H9 (cell line): ENCODE measurements at regions not wholly inside any gene's neighbourhood (a gene's known extent, or its start where the extent isn't known, plus 50 kb on each side); places are given as distances from the start of the nearest gene placed in this dataset.
"Not testable (repeated sequence)": the region's sequence is repeated elsewhere in the genome, so short reads cannot be mapped to it uniquely, and the experiment has no call there.

ENCODE experiments used
- DNase-seq: peaks from one replicate; pipeline ENCODE4 v3.0.0-alpha.2; 2017
- H2AFZ ChIP-seq: one replicate; pipeline ENCODE4 v1.6.1; 2013; ENCODE audit warnings: mild to moderate bottlenecking, low read length, control low read depth, moderate library complexity
- H2AK5ac ChIP-seq: 2 replicates; pipeline ENCODE4 v1.6.1; 2013; ENCODE audit warnings: low read length, control low read depth, mixed read lengths; ENCODE audit not compliant: insufficient read length
- H2BK120ac ChIP-seq: one replicate; pipeline ENCODE4 v1.6.1; 2013; ENCODE audit warnings: low read depth, mild to moderate bottlenecking, low read length, control low read depth, inconsistent platforms; ENCODE audit not compliant: poor library complexity, severe bottlenecking
- H2BK12ac ChIP-seq: 2 replicates; pipeline ENCODE4 v1.6.1; 2013; ENCODE audit warnings: low read length, control low read depth, mixed read lengths, low read depth; ENCODE audit not compliant: insufficient read length
- H2BK15ac ChIP-seq: 2 replicates; pipeline ENCODE4 v1.6.1; 2013; ENCODE audit warnings: low read depth, low read length, control low read depth
- H2BK20ac ChIP-seq: one replicate; pipeline ENCODE4 v1.6.1; 2013; ENCODE audit warnings: low read depth, mild to moderate bottlenecking, low read length, control low read depth, inconsistent platforms; ENCODE audit not compliant: poor library complexity, severe bottlenecking
- H2BK5ac ChIP-seq: 2 replicates; pipeline ENCODE4 v1.6.1; 2013; ENCODE audit warnings: low read length, control low read depth, mixed read lengths; ENCODE audit not compliant: insufficient read length
- H3K14ac ChIP-seq: 2 replicates; pipeline ENCODE4 v1.6.1; 2013; ENCODE audit warnings: low read length, control low read depth; ENCODE audit not compliant: insufficient read depth
- H3K18ac ChIP-seq: 2 replicates; pipeline ENCODE4 v1.6.1; 2013; ENCODE audit warnings: low read depth, mild to moderate bottlenecking, mixed read lengths, low read length, control low read depth; ENCODE audit not compliant: insufficient read length
- H3K23ac ChIP-seq: 2 replicates; pipeline ENCODE4 v1.6.1; 2013; ENCODE audit warnings: low read length, control low read depth, mixed read lengths, low read depth; ENCODE audit not compliant: insufficient read length
- H3K23me2 ChIP-seq: 2 replicates; pipeline ENCODE4 v1.6.1; 2013; ENCODE audit warnings: low read depth, mild to moderate bottlenecking, mixed read lengths, low read length, control low read depth; ENCODE audit not compliant: insufficient read length, poor library complexity, severe bottlenecking
- H3K27ac ChIP-seq: 2 replicates; pipeline ENCODE4 v1.5.1; 2013; ENCODE audit warnings: low read length, control low read depth, mixed read lengths, low read depth; ENCODE audit not compliant: insufficient read length
- H3K27me3 ChIP-seq: 2 replicates; pipeline ENCODE4 v1.6.1; 2013; ENCODE audit warnings: low read length, control low read depth, inconsistent platforms; ENCODE audit not compliant: insufficient read depth
- H3K4ac ChIP-seq: 2 replicates; pipeline ENCODE4 v1.6.1; 2013; ENCODE audit warnings: low read depth, mild to moderate bottlenecking, control low read depth, inconsistent platforms, low read length, moderate library complexity
- H3K4me1 ChIP-seq: 2 replicates; pipeline ENCODE4 v1.6.1; 2013; ENCODE audit warnings: low read length, control low read depth, inconsistent platforms; ENCODE audit not compliant: insufficient read depth
- H3K4me2 ChIP-seq: 2 replicates; pipeline ENCODE4 v1.6.1; 2013; ENCODE audit warnings: low read length, control low read depth, mixed read lengths; ENCODE audit not compliant: insufficient read length, insufficient read depth
- H3K56ac ChIP-seq: 2 replicates; pipeline ENCODE4 v1.6.1; 2013; ENCODE audit warnings: low read depth, mild to moderate bottlenecking, mixed read lengths, low read length, control low read depth; ENCODE audit not compliant: insufficient read length
- H3K79me1 ChIP-seq: 2 replicates; pipeline ENCODE4 v1.6.1; 2013; ENCODE audit warnings: low read depth, mild to moderate bottlenecking, moderate library complexity, low read length, control low read depth, inconsistent platforms; ENCODE audit not compliant: insufficient read depth, poor library complexity, severe bottlenecking
- H3K79me2 ChIP-seq: 2 replicates; pipeline ENCODE4 v1.6.1; 2013; ENCODE audit warnings: low read length, control low read depth, inconsistent platforms; ENCODE audit not compliant: insufficient read depth
- H3K9ac ChIP-seq: 2 replicates; pipeline ENCODE4 v1.6.1; 2013; ENCODE audit warnings: low read length, control low read depth, mixed read lengths; ENCODE audit not compliant: insufficient read length; ENCODE audit errors: extremely low read depth
- H3K9me3 ChIP-seq: one replicate; pipeline ENCODE4 v1.6.1; 2013; ENCODE audit warnings: low read depth, low read length, inconsistent platforms; ENCODE audit not compliant: control insufficient read depth
- H3T11ph ChIP-seq: one replicate; pipeline ENCODE4 v1.6.1; 2013; ENCODE audit warnings: mild to moderate bottlenecking, low read length, control low read depth, inconsistent platforms
- H4K20me1 ChIP-seq: one replicate; pipeline ENCODE4 v1.6.1; 2013; ENCODE audit not compliant: control insufficient read depth, insufficient read length, insufficient read depth
- H4K5ac ChIP-seq: 2 replicates; pipeline ENCODE4 v1.6.1; 2013; ENCODE audit warnings: low read depth, mild to moderate bottlenecking, mixed read lengths, low read length, control low read depth; ENCODE audit not compliant: insufficient read length
- H4K8ac ChIP-seq: replicated peaks from 2 replicates; pipeline ENCODE4 v1.6.1; 2013; ENCODE audit warnings: low read length, control low read depth, mixed read lengths, low read depth; ENCODE audit not compliant: insufficient read length
- H4K91ac ChIP-seq: 2 replicates; pipeline ENCODE4 v1.6.1; 2013; ENCODE audit warnings: low read depth, mild to moderate bottlenecking, moderate library complexity, mixed read lengths, low read length, control low read depth; ENCODE audit not compliant: insufficient read length
- H3K27ac Mint-ChIP-seq, 3 experiments: 2 replicates in 2 of 3; 3 replicates in 1 of 3; pipeline ENCODE4 v1.8.0; 2020 to 2021; ENCODE audit warnings: mixed read lengths in 3 of 3, mild to moderate bottlenecking in 1 of 3, moderate library complexity in 1 of 3
- H3K27me3 Mint-ChIP-seq: 2 replicates; pipeline ENCODE4 v1.8.0; 2021; ENCODE audit warnings: low read depth, mild to moderate bottlenecking, moderate library complexity, mixed read lengths
- H3K36me3 Mint-ChIP-seq, 3 experiments: 2 replicates in 2 of 3; 3 replicates in 1 of 3; pipeline ENCODE4 v1.8.0; 2020 to 2021; ENCODE audit warnings: low read depth in 3 of 3, mixed read lengths in 3 of 3; ENCODE audit not compliant: insufficient read depth in 1 of 3
- H3K4me1 Mint-ChIP-seq, 2 experiments: 2 replicates each; pipeline ENCODE4 v1.8.0; 2020; ENCODE audit warnings: mixed read lengths in 2 of 2
- H3K4me3 Mint-ChIP-seq, 2 experiments: 2 replicates in 1 of 2; 3 replicates in 1 of 2; pipeline ENCODE4 v1.8.0; 2020 to 2021; ENCODE audit warnings: mild to moderate bottlenecking in 2 of 2, mixed read lengths in 2 of 2, moderate library complexity in 1 of 2
- H3K9me3 Mint-ChIP-seq, 2 experiments: 2 replicates in 1 of 2; 3 replicates in 1 of 2; pipeline ENCODE4 v1.8.0; 2020; ENCODE audit warnings: mild to moderate bottlenecking in 2 of 2, mixed read lengths in 2 of 2, moderate library complexity in 1 of 2
- WGBS: extraction: QIAGEN DNeasy Blood & Tissue Kit; methylation state at CpG from one replicate; pipeline ENCODE4 v1.1.7; 2013; ENCODE audit warnings: missing lambda C conversion rate, low lambda C conversion rate, mixed read lengths; ENCODE audit not compliant: insufficient read length; ENCODE audit errors: extremely low coverage; 5-methylcytosine and 5-hydroxymethylcytosine counted together

DNA sequence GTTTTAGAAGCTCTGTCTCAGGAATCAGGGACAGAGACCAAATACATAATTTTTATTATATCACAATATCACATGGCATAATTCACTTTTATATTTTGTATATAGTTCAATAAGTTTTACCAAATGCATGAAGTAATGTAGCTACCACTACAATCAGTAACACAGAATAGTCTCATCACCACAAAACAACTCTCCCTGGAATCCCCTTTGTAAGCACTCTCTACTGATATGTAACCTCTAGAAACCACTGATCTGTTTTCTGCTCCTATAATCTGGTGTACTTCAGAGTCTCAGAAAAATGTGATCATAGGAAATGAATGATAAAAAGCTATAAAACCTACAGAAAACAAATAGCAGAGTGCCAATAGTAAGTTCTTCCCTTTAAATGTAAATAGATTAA is 1465.9 kb downstream of the SPATA31A7 start:
- H4K5ac ChIP-seq = not testable (repeated sequence)

GRCh38 chr9:62662733-62663507 is 1473.1 kb downstream of the SPATA31A7 start:
- WGBS = no CpG with 5 or more reads among the region's 9 CpGs
- H4K8ac ChIP-seq, H3K4me2 ChIP-seq, H3K9ac ChIP-seq, H3K4ac ChIP-seq, H3K4me1 Mint-ChIP-seq, H2BK5ac ChIP-seq, H3K36me3 Mint-ChIP-seq, H3K14ac ChIP-seq, H3K27ac ChIP-seq, H3K9me3 Mint-ChIP-seq, H3K79me1 ChIP-seq, H3K27me3 Mint-ChIP-seq, H3K23ac ChIP-seq, H3K27me3 ChIP-seq, H3K79me2 ChIP-seq, H4K20me1 ChIP-seq, DNase-seq, H3K18ac ChIP-seq, H3T11ph ChIP-seq, H3K9me3 ChIP-seq, H3K4me1 ChIP-seq, H2BK12ac ChIP-seq, H3K56ac ChIP-seq, H3K27ac Mint-ChIP-seq, H2BK120ac ChIP-seq, H3K23me2 ChIP-seq, H3K4me3 Mint-ChIP-seq, H4K5ac ChIP-seq, H2AK5ac ChIP-seq, H2BK20ac ChIP-seq, H2BK15ac ChIP-seq, H4K91ac ChIP-seq, H2AFZ ChIP-seq: not testable (repeated sequence)

More for the DNA sequence above, 1465.9 kb downstream of the SPATA31A7 start:
- H3K9ac ChIP-seq, H2BK12ac ChIP-seq, H3K9me3 Mint-ChIP-seq, H4K20me1 ChIP-seq, H3K4me1 Mint-ChIP-seq, H3K4me1 ChIP-seq, H3K27ac ChIP-seq, H3K14ac ChIP-seq, H3K56ac ChIP-seq, H3K23ac ChIP-seq, H2BK120ac ChIP-seq, H4K8ac ChIP-seq, H3K4me3 Mint-ChIP-seq, H3K79me2 ChIP-seq, H4K91ac ChIP-seq, H3K4ac ChIP-seq, DNase-seq, H3K23me2 ChIP-seq, H3K79me1 ChIP-seq, H2BK5ac ChIP-seq, H3K4me2 ChIP-seq, H3K27ac Mint-ChIP-seq, H3K36me3 Mint-ChIP-seq, H3K27me3 ChIP-seq, H3K27me3 Mint-ChIP-seq, H2BK20ac ChIP-seq, H2AK5ac ChIP-seq, H2BK15ac ChIP-seq, H2AFZ ChIP-seq, H3K18ac ChIP-seq, H3T11ph ChIP-seq, H3K9me3 ChIP-seq: not testable (repeated sequence)
